Mucosa of stomach (tissue), 1 donor: ENCODE measurements at regions not wholly inside any gene's neighbourhood (a gene's known extent, or its start where the extent isn't known, plus 50 kb on each side); places are given as distances from the start of the nearest gene placed in this dataset.

Source experiments
- H3K27me3 ChIP-seq: one replicate; pipeline ENCODE4 v1.7.0; 2013; ENCODE audit warnings: mild to moderate bottlenecking, low read length; ENCODE audit not compliant: control insufficient read depth, insufficient read depth
- H3K36me3 ChIP-seq: one replicate; pipeline ENCODE4 v1.7.0; 2013; ENCODE audit warnings: low read length; ENCODE audit not compliant: control insufficient read depth, insufficient read depth
- H3K4me1 ChIP-seq: one replicate; pipeline ENCODE4 v1.7.0; 2013; ENCODE audit warnings: mild to moderate bottlenecking, low read length; ENCODE audit not compliant: control insufficient read depth, insufficient read depth
- H3K4me3 ChIP-seq: one replicate; pipeline ENCODE4 v1.7.0; 2013; ENCODE audit warnings: low read length
- H3K9ac ChIP-seq: one replicate; pipeline ENCODE4 v1.7.0; 2013; ENCODE audit warnings: mild to moderate bottlenecking, low read length, moderate library complexity
- H3K9me3 ChIP-seq: one replicate; pipeline ENCODE4 v1.7.0; 2013; ENCODE audit warnings: mild to moderate bottlenecking, low read length, moderate library complexity; ENCODE audit not compliant: control insufficient read depth
- donor health status: Pancreatic carcinoma.

GRCh38 chr17:79177877-79178276, 103.3 kb downstream of the ENGASE start:
- no peaks in the 10 kb centered on the region for H3K9me3 ChIP-seq
- H3K4me1 ChIP-seq: no peaks in the 10 kb centered on the region
- H3K27me3 ChIP-seq: peaks cover 17% of the 10 kb centered on the region
- no peak overlapping the region for H3K9ac ChIP-seq
- H3K4me3 ChIP-seq: no peak overlapping the region
- H3K36me3 ChIP-seq: no peaks in the 10 kb centered on the region

GRCh38 chr17:79176792-79177601, 102.4 kb downstream of the ENGASE start:
- H3K9me3 ChIP-seq: no peaks in the 10 kb centered on the region
- peaks cover 13% of the 10 kb centered on the region for H3K27me3 ChIP-seq
- H3K9ac ChIP-seq: no peak overlapping the region
- H3K36me3 ChIP-seq: no peaks in the 10 kb centered on the region
- H3K4me3 ChIP-seq: no peak overlapping the region
- no peaks in the 10 kb centered on the region for H3K4me1 ChIP-seq

- H3K9ac ChIP-seq: no peak overlapping the region
- no peaks in the 10 kb centered on the region for H3K9me3 ChIP-seq
- no peak overlapping the region for H3K4me3 ChIP-seq
- H3K36me3 ChIP-seq: no peaks in the 10 kb centered on the region
- no peaks in the 10 kb centered on the region for H3K4me1 ChIP-seq
- peaks cover 3% of the 10 kb centered on the region for H3K27me3 ChIP-seq
Observed at GRCh38 chr17:79174905-79175856, 100.6 kb downstream of the ENGASE start.

- H3K4me1 ChIP-seq: no peaks in the 10 kb centered on the region
- no peak overlapping the region for H3K4me3 ChIP-seq
- H3K9ac ChIP-seq: no peak overlapping the region
- no peaks in the 10 kb centered on the region for H3K36me3 ChIP-seq
- no peaks in the 10 kb centered on the region for H3K9me3 ChIP-seq
- peaks cover 3% of the 10 kb centered on the region for H3K27me3 ChIP-seq
Observed at GRCh38 chr17:79174193-79174765, 99.7 kb downstream of the ENGASE start.

- H3K36me3 ChIP-seq: no peaks in the 10 kb centered on the region
- no peak overlapping the region for H3K4me3 ChIP-seq
- H3K27me3 ChIP-seq: peaks cover 3% of the 10 kb centered on the region
- no peaks in the 10 kb centered on the region for H3K4me1 ChIP-seq
- H3K9ac ChIP-seq: no peak overlapping the region
- H3K9me3 ChIP-seq: no peaks in the 10 kb centered on the region
Observed at GRCh38 chr17:79171188-79171587, 96.6 kb downstream of the ENGASE start.

- Histone ChIP-seq H3K4me1 (no peaks in the 10 kb centered on the region), H3K4me3 (no peak overlapping the region), H3K27me3 (no peaks in the 10 kb centered on the region), H3K36me3 (no peaks in the 10 kb centered on the region), H3K9ac (no peak overlapping the region), H3K9me3 (no peaks in the 10 kb centered on the region)
Observed at GRCh38 chr17:79169861-79170260, 95.2 kb downstream of the ENGASE start.

GRCh38 chr17:79169366-79169765, 94.7 kb downstream of the ENGASE start:
- no peaks in the 10 kb centered on the region for H3K36me3 ChIP-seq
- no peaks in the 10 kb centered on the region for H3K9me3 ChIP-seq
- H3K9ac ChIP-seq: no peak overlapping the region
- H3K4me1 ChIP-seq: no peaks in the 10 kb centered on the region
- H3K4me3 ChIP-seq: no peak overlapping the region
- H3K27me3 ChIP-seq: no peaks in the 10 kb centered on the region

- Histone ChIP-seq H3K36me3 (no peaks in the 10 kb centered on the region), H3K4me1 (no peaks in the 10 kb centered on the region), H3K9ac (no peak overlapping the region), H3K27me3 (no peaks in the 10 kb centered on the region), H3K4me3 (no peak overlapping the region), H3K9me3 (no peaks in the 10 kb centered on the region)
Observed at GRCh38 chr17:79168486-79169055, 93.9 kb downstream of the ENGASE start.

GRCh38 chr17:79167486-79167885, 92.9 kb downstream of the ENGASE start:
- H3K27me3 ChIP-seq: no peaks in the 10 kb centered on the region
- H3K9ac ChIP-seq: no peak overlapping the region
- H3K4me1 ChIP-seq: no peaks in the 10 kb centered on the region
- H3K9me3 ChIP-seq: no peaks in the 10 kb centered on the region
- H3K36me3 ChIP-seq: no peaks in the 10 kb centered on the region
- H3K4me3 ChIP-seq: no peak overlapping the region

- Histone ChIP-seq H3K4me1 (no peaks in the 10 kb centered on the region), H3K9ac (no peak overlapping the region), H3K4me3 (no peak overlapping the region), H3K9me3 (no peaks in the 10 kb centered on the region), H3K27me3 (peaks cover 4% of the 10 kb centered on the region), H3K36me3 (no peaks in the 10 kb centered on the region)
Observed at GRCh38 chr17:79165756-79166473, 91.3 kb downstream of the ENGASE start.

GRCh38 chr17:79164913-79165695, 90.5 kb downstream of the ENGASE start:
- Histone ChIP-seq H3K9me3 (no peaks in the 10 kb centered on the region), H3K9ac (no peak overlapping the region), H3K36me3 (no peaks in the 10 kb centered on the region), H3K27me3 (peaks cover 4% of the 10 kb centered on the region), H3K4me3 (no peak overlapping the region), H3K4me1 (no peaks in the 10 kb centered on the region)
